ENCODE measurements at regions not wholly inside any gene's neighbourhood (a gene's known extent, or its start where the extent isn't known, plus 50 kb on each side); places are given as distances from the start of the nearest gene placed in this dataset.

GRCh38 chr17:15076991-15077663 is 188.0 kb downstream of the PMP22 start:
- no peaks in the 10 kb centered on the region for H3K36me3 Mint-ChIP-seq (ENCODE audit: insufficient read depth)
- DNase-seq (ENCODE audit: low spot score, unreplicated experiment), result no peak
- H3K4me3 Mint-ChIP-seq (ENCODE audit: low read depth), result no peak overlapping the region
- H3K27me3 Mint-ChIP-seq, result peaks cover 12% of the 10 kb centered on the region
- no peaks in the 10 kb centered on the region for H3K4me1 Mint-ChIP-seq (ENCODE audit: low read depth)
- no peak overlapping the region for H3K27ac Mint-ChIP-seq
- peaks cover 3% of the 10 kb centered on the region for H3K9me3 Mint-ChIP-seq (ENCODE audit: low read depth)
- no peak for TF ChIP-seq CTCF (IDR thresholded peaks at IDR 0.05; ENCODE audit: unreplicated experiment)

- Mint-ChIP-seq H3K36me3 (ENCODE audit: insufficient read depth) (no peaks in the 10 kb centered on the region), H3K4me1 (ENCODE audit: low read depth) (peaks cover 24% of the 10 kb centered on the region), H3K27ac (no peak overlapping the region), H3K4me3 (ENCODE audit: low read depth) (no peak overlapping the region), H3K27me3 (no peaks in the 10 kb centered on the region), H3K9me3 (ENCODE audit: low read depth) (peaks cover 9% of the 10 kb centered on the region)
- no peak for DNase-seq (ENCODE audit: low spot score, unreplicated experiment)
- no peak for TF ChIP-seq CTCF (IDR thresholded peaks at IDR 0.05; ENCODE audit: unreplicated experiment)
These were observed 213.2 kb downstream of the PMP22 start for GRCh38 chr17:15051933-15052332.

- H3K9me3 Mint-ChIP-seq (ENCODE audit: low read depth), result peaks cover under 1% of the 10 kb centered on the region
- H3K27ac Mint-ChIP-seq, result no peak overlapping the region
- peaks cover 24% of the 10 kb centered on the region for H3K4me1 Mint-ChIP-seq (ENCODE audit: low read depth)
- H3K4me3 Mint-ChIP-seq (ENCODE audit: low read depth), result no peak overlapping the region
- no peak for DNase-seq (ENCODE audit: low spot score, unreplicated experiment)
- H3K36me3 Mint-ChIP-seq (ENCODE audit: insufficient read depth), result no peaks in the 10 kb centered on the region
- TF ChIP-seq CTCF (IDR thresholded peaks at IDR 0.05; ENCODE audit: unreplicated experiment), result no peak
- H3K27me3 Mint-ChIP-seq, result no peaks in the 10 kb centered on the region
These were observed 215.3 kb downstream of the PMP22 start for GRCh38 chr17:15049795-15050160.

DNA sequence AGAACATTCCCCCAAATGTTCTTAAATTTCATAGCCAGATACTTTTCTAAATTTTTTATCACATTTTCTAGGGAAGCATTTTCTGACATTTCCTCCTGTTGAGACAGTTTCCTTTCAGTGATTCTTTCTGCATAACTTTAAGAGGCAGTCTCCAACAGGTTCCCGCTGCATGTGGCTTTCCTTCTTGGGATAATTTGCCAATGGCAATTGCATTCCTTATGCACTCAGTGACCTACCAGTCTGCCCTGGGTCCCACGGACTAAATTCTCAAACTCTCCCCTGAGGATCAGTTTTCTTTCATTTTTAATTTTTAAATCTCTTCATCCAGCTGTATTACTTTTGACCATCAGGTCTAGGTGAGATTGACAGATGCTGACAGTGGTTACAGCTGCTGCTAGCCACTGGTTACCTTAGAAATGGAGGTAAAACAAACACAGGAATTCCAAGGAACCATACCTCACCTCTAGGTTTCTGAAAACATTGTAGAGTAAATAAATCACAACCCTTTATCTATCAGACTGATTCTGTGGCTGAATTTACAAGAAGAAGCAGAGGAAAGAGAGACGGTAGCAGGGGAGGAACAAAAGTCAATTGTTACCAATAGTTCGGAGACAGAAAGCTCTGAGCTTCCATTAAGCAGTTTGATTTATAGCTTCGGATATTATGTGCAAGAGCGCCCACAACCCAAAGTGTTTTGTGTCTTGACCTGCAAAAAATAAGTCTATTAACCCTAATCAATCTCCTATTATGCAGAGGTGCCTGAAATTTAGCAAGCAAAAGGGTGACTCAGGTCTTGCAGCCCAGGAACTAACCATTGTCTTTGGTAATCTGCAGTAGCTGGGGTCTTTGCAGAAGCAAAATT is 216.0 kb downstream of the PMP22 start:
- no peak for TF ChIP-seq CTCF (IDR thresholded peaks at IDR 0.05; ENCODE audit: unreplicated experiment)
- H3K36me3 Mint-ChIP-seq (ENCODE audit: insufficient read depth), result no peaks in the 10 kb centered on the region
- no peak overlapping the region for H3K4me3 Mint-ChIP-seq (ENCODE audit: low read depth)
- H3K27me3 Mint-ChIP-seq, result no peaks in the 10 kb centered on the region
- DNase-seq (ENCODE audit: low spot score, unreplicated experiment), result no peak
- H3K9me3 Mint-ChIP-seq (ENCODE audit: low read depth), result no peaks in the 10 kb centered on the region
- H3K4me1 Mint-ChIP-seq (ENCODE audit: low read depth), result peaks cover 24% of the 10 kb centered on the region
- H3K27ac Mint-ChIP-seq, result peak overlapping the region; percentile 81

DNA sequence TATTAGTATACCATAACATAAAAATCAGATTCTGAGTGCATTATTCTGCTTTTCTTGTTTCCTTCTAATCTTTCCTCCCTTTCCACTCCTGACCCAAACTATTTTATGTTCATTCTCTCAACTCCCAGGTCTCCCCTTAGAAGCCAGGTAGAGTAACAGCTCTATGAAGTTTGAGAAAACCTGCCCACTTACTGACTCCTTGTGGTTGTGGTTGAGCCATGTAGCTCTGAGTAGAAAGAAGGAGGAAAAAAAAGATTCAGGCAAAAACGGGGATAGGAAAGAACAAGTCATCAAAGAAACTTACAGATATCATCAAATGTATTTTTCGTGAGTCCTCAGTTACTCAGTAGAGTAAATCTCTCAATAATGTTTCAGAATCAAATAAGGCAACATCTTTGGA is 216.7 kb downstream of the PMP22 start:
- H3K4me3 Mint-ChIP-seq (ENCODE audit: low read depth), result no peak overlapping the region
- H3K27me3 Mint-ChIP-seq, result no peaks in the 10 kb centered on the region
- DNase-seq (ENCODE audit: low spot score, unreplicated experiment), result no peak
- no peak overlapping the region for H3K27ac Mint-ChIP-seq
- peak; percentile 12 for TF ChIP-seq CTCF (IDR thresholded peaks at IDR 0.05; ENCODE audit: unreplicated experiment)
- H3K4me1 Mint-ChIP-seq (ENCODE audit: low read depth), result peaks cover 24% of the 10 kb centered on the region
- no peaks in the 10 kb centered on the region for H3K9me3 Mint-ChIP-seq (ENCODE audit: low read depth)
- no peaks in the 10 kb centered on the region for H3K36me3 Mint-ChIP-seq (ENCODE audit: insufficient read depth)
